Astrocyte (in vitro differentiated cells and primary cell): ENCODE measurements at regions not wholly inside any gene's neighbourhood (a gene's known extent, or its start where the extent isn't known, plus 50 kb on each side); places are given as distances from the start of the nearest gene placed in this dataset.
A peak's percentile ranks its signal among the peaks of the same experiment; 100 is the strongest.

Source experiments
- DNase-seq: peaks from one replicate; pipeline ENCODE4 v3.0.0-alpha.2; 2010; ENCODE audit warnings: low read depth
- FAIRE-seq: peaks from 2 replicates; lab custom pipeline; 2011; peaks lifted over from hg19 to GRCh38; lab: Jason Lieb, UNC
- H2AFZ ChIP-seq: 2 replicates; pipeline ENCODE4 v1.6.0; 2012; ENCODE audit warnings: low read depth, low read length, inconsistent platforms
- H3K27ac ChIP-seq: 2 replicates; pipeline ENCODE4 v1.5.1; 2011; ENCODE audit warnings: low read depth, low read length, inconsistent platforms
- H3K27me3 ChIP-seq: 2 replicates; pipeline ENCODE4 v1.6.0; 2011; ENCODE audit warnings: low read length, inconsistent platforms; ENCODE audit not compliant: insufficient read depth
- H3K36me3 ChIP-seq: 2 replicates; pipeline ENCODE4 v1.5.1; 2011; ENCODE audit warnings: low read length, inconsistent platforms; ENCODE audit not compliant: insufficient read depth
- H3K4me1 ChIP-seq: 2 replicates; pipeline ENCODE4 v1.5.1; 2011; ENCODE audit warnings: low read length, inconsistent platforms; ENCODE audit not compliant: insufficient read depth
- H3K4me2 ChIP-seq: 2 replicates; pipeline ENCODE4 v1.6.0; 2012; ENCODE audit warnings: low read length, inconsistent platforms
- H3K4me3 ChIP-seq: 2 replicates; pipeline ENCODE4 v1.5.1; 2011; ENCODE audit warnings: low read depth, mild to moderate bottlenecking, low read length, inconsistent platforms; ENCODE audit not compliant: insufficient read depth
- H3K79me2 ChIP-seq: 2 replicates; pipeline ENCODE4 v1.6.0; 2012; ENCODE audit warnings: mild to moderate bottlenecking, low read length, inconsistent platforms; ENCODE audit not compliant: insufficient read depth
- H3K9ac ChIP-seq: 2 replicates; pipeline ENCODE4 v1.6.0; 2012; ENCODE audit warnings: mild to moderate bottlenecking, low read length, inconsistent platforms
- H3K9me3 ChIP-seq: 2 replicates; pipeline ENCODE4 v1.5.1; 2012; ENCODE audit warnings: low read depth, mild to moderate bottlenecking, low read length, inconsistent platforms; ENCODE audit not compliant: insufficient read depth
- H4K20me1 ChIP-seq: 2 replicates; pipeline ENCODE4 v1.6.0; 2012; ENCODE audit warnings: low read length, inconsistent platforms; ENCODE audit not compliant: insufficient read depth
- H3K27ac Mint-ChIP-seq: one replicate; pipeline ENCODE4 v1.8.0; 2021; ENCODE audit warnings: mild to moderate bottlenecking, mixed read lengths; ENCODE audit not compliant: unreplicated experiment
- H3K27me3 Mint-ChIP-seq: one replicate; pipeline ENCODE4 v1.8.0; 2021; ENCODE audit warnings: low read depth, mixed read lengths; ENCODE audit not compliant: unreplicated experiment
- H3K36me3 Mint-ChIP-seq: one replicate; pipeline ENCODE4 v1.8.0; 2021; ENCODE audit warnings: low read depth, mixed read lengths; ENCODE audit not compliant: unreplicated experiment
- H3K4me1 Mint-ChIP-seq: one replicate; pipeline ENCODE4 v1.8.0; 2021; ENCODE audit warnings: low read depth, mixed read lengths; ENCODE audit not compliant: unreplicated experiment
- H3K4me3 Mint-ChIP-seq: one replicate; pipeline ENCODE4 v1.8.0; 2021; ENCODE audit warnings: mild to moderate bottlenecking, moderate library complexity, mixed read lengths; ENCODE audit not compliant: unreplicated experiment
- H3K9me3 Mint-ChIP-seq: one replicate; pipeline ENCODE4 v1.8.0; 2021; ENCODE audit warnings: mild to moderate bottlenecking, mixed read lengths; ENCODE audit not compliant: unreplicated experiment
- CTCF ChIP-seq: IDR thresholded peaks from 2 replicates; pipeline ENCODE4 v1.5.1; 2011; ENCODE audit warnings: low read depth, mild to moderate bottlenecking, inconsistent platforms, low read length, moderate library complexity; ENCODE audit not compliant: insufficient read depth
- EZH2 ChIP-seq: IDR thresholded peaks from 2 replicates; pipeline ENCODE4 v1.6.1; 2012; ENCODE audit warnings: mild to moderate bottlenecking, low read length, inconsistent platforms; ENCODE audit not compliant: insufficient read depth

- H3K27me3 ChIP-seq, result no peaks in the 10 kb centered on the region
- H3K36me3 Mint-ChIP-seq, result no peaks in the 10 kb centered on the region
- H3K27ac ChIP-seq, result no peak overlapping the region
- H3K4me2 ChIP-seq, result no peak overlapping the region
- peaks cover 6% of the 10 kb centered on the region for H3K9me3 ChIP-seq
- no peaks in the 10 kb centered on the region for H4K20me1 ChIP-seq
- no peaks in the 10 kb centered on the region for H3K27me3 Mint-ChIP-seq
- H3K4me3 ChIP-seq, result no peak overlapping the region
- FAIRE-seq (no peak), DNase-seq (peak; percentile 14)
- TF ChIP-seq CTCF (no peak), EZH2 (no peak)
- peaks cover 15% of the 10 kb centered on the region for H3K4me1 Mint-ChIP-seq
- no peaks in the 10 kb centered on the region for H3K79me2 ChIP-seq
- H3K9me3 Mint-ChIP-seq, result peaks cover 6% of the 10 kb centered on the region
- H3K27ac Mint-ChIP-seq, result no peak overlapping the region
- H3K4me1 ChIP-seq, result no peaks in the 10 kb centered on the region
- H3K9ac ChIP-seq, result no peak overlapping the region
- no peak overlapping the region for H3K4me3 Mint-ChIP-seq
- no peak overlapping the region for H2AFZ ChIP-seq
- no peaks in the 10 kb centered on the region for H3K36me3 ChIP-seq
Measured at GRCh38 chr18:53941601-53942338, 282.7 kb downstream of the MBD2 start.

- H3K36me3 ChIP-seq, result no peaks in the 10 kb centered on the region
- Mint-ChIP-seq H3K27me3 (no peaks in the 10 kb centered on the region), H3K27ac (no peak overlapping the region), H3K4me1 (peaks cover 22% of the 10 kb centered on the region), H3K4me3 (no peak overlapping the region), H3K36me3 (no peaks in the 10 kb centered on the region), H3K9me3 (no peaks in the 10 kb centered on the region)
- no peak overlapping the region for H3K9ac ChIP-seq
- DNase-seq, result no peak
- no peaks in the 10 kb centered on the region for H3K9me3 ChIP-seq
- TF ChIP-seq EZH2 (no peak), CTCF (no peak)
- H4K20me1 ChIP-seq, result no peaks in the 10 kb centered on the region
- H3K4me3 ChIP-seq, result no peak overlapping the region
- H3K4me1 ChIP-seq, result no peaks in the 10 kb centered on the region
- H3K4me2 ChIP-seq, result no peak overlapping the region
- no peak overlapping the region for H3K27ac ChIP-seq
- no peak overlapping the region for H2AFZ ChIP-seq
- H3K27me3 ChIP-seq, result no peaks in the 10 kb centered on the region
- no peak for FAIRE-seq
- no peaks in the 10 kb centered on the region for H3K79me2 ChIP-seq
Measured at GRCh38 chr18:53937037-53937436, 287.4 kb downstream of the MBD2 start.

GRCh38 chr18:53935803-53936202 lies 288.7 kb downstream of the MBD2 start:
- TF ChIP-seq CTCF, result no peak
- TF ChIP-seq EZH2, result no peak
- no peaks in the 10 kb centered on the region for H3K27me3 Mint-ChIP-seq

More at GRCh38 chr18:53935803-53936202, 288.7 kb downstream of the MBD2 start:
- no peak overlapping the region for H3K27ac Mint-ChIP-seq
- H3K36me3 Mint-ChIP-seq, result no peaks in the 10 kb centered on the region
- Histone ChIP-seq H3K4me3 (no peak overlapping the region), H3K79me2 (no peaks in the 10 kb centered on the region), H4K20me1 (no peaks in the 10 kb centered on the region), H3K9me3 (no peaks in the 10 kb centered on the region), H3K4me2 (no peak overlapping the region), H3K9ac (no peak overlapping the region), H2AFZ (no peak overlapping the region), H3K4me1 (no peaks in the 10 kb centered on the region), H3K36me3 (no peaks in the 10 kb centered on the region), H3K27me3 (no peaks in the 10 kb centered on the region), H3K27ac (no peak overlapping the region)
- peaks cover 15% of the 10 kb centered on the region for H3K4me1 Mint-ChIP-seq
- no peak for FAIRE-seq
- DNase-seq, result no peak
- no peak overlapping the region for H3K4me3 Mint-ChIP-seq
- H3K9me3 Mint-ChIP-seq, result no peaks in the 10 kb centered on the region
